ENCODE measurements at regions not wholly inside any gene's neighbourhood (a gene's known extent, or its start where the extent isn't known, plus 50 kb on each side); places are given as distances from the start of the nearest gene placed in this dataset.

DNA sequence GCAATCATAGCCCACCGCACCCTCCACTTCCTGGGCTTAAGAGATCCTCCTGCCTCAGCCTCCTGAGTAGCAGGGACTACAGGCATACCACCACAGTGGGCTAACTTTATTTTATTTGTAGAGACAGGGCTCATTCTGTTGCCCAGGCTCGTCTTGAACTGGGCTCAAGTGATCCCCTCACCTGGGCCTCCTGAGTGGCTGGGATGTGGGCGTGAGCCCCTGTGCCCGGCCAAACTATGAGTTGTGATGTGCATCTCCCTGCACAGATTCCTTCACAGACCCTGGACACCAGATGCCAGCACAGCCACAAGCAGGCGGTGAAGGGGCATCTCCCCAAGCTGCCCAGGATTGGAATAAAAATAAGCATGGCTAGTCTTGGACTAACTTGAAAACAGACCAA, 244.9 kb upstream of the IRX1 start:
- Histone ChIP-seq H2AFZ (ENCODE audit: low read depth, low read length, poor library complexity, severe bottlenecking) (no peak overlapping the region), H3K79me2 (ENCODE audit: insufficient read depth, low read length) (no peaks in the 10 kb centered on the region), H3K27ac (ENCODE audit: low read depth, low read length) (no peak overlapping the region), H3K9ac (ENCODE audit: low read length) (no peak overlapping the region), H3K27me3 (ENCODE audit: insufficient read depth, low read length) (no peaks in the 10 kb centered on the region), H4K20me1 (ENCODE audit: insufficient read depth) (no peaks in the 10 kb centered on the region), H3K4me3 (replicated peaks in 1 of 2; ENCODE audit: low read depth in 1 of 2, low read length in 2 of 2) (no peak overlapping the region), H3K4me1 (ENCODE audit: control insufficient read depth in 1 of 2, insufficient read depth in 2 of 2, low read length in 2 of 2) (no peaks in the 10 kb centered on the region), H3K36me3 (ENCODE audit: control insufficient read depth in 1 of 2, insufficient read depth in 2 of 2, low read length in 2 of 2) (no peaks in the 10 kb centered on the region), H3K4me2 (ENCODE audit: low read length) (no peak overlapping the region), H3K9me2 (ENCODE audit: insufficient read depth) (no peaks in the 10 kb centered on the region), H3K9me3 (ENCODE audit: control insufficient read depth in 1 of 2, insufficient read depth in 1 of 2, low read depth in 1 of 2, low read length in 2 of 2) (peaks cover 6 to 24% of the 10 kb centered on the region in 2 experiments; a peak in 2 of 4 replicates)
- POLR2A ChIA-PET = no interaction called here
- intact Hi-C loops (cut with micrococcal nuclease) = no loop called here
- RAD21 ChIA-PET (ENCODE audit: low non-redundant PET in 1 of 2, low total read pairs in 2 of 2, uncharacterized antibody in 2 of 2, unreplicated experiment in 2 of 2) = no interaction called here
- CTCF ChIA-PET = no interaction called here
- DNase-seq (ENCODE audit: low read depth, low spot score) (no peak), ATAC-seq (no peak)
- no TSS peak for BruUV-seq (replicated peaks)
- TF ChIP-seq, protein P1, sequence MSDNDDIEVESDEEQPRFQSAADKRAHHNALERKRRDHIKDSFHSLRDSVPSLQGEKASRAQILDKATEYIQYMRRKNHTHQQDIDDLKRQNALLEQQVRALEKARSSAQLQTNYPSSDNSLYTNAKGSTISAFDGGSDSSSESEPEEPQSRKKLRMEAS (IDR thresholded peaks at IDR 0.05) = no peak
- TF ChIP-seq SIN3A (IDR thresholded peaks at IDR 0.05; ENCODE audit: low read depth) (no peak), EGR1 (IDR thresholded peaks at IDR 0.05; ENCODE audit: low read depth) (no peak), SP1 (IDR thresholded peaks at IDR 0.05; ENCODE audit: low read depth) (no peak), FOSL1 (IDR thresholded peaks at IDR 0.05; ENCODE audit: low read depth) (no peak), RAD21 (IDR thresholded peaks at IDR 0.05; ENCODE audit: low read depth) (no peak), ZBTB33 (IDR thresholded peaks at IDR 0.05; ENCODE audit: extremely low read depth, insufficient replicate concordance, low read length) (no peak), REST (IDR thresholded peaks at IDR 0.05; ENCODE audit: low read depth) (no peak), ZNF274 (IDR thresholded peaks at IDR 0.05; ENCODE audit: low read depth, low read length) (no peak), EZH2phosphoT487 (IDR thresholded peaks at IDR 0.05; ENCODE audit: borderline replicate concordance) (no peak), ELF1 (IDR thresholded peaks at IDR 0.05; ENCODE audit: borderline replicate concordance, low read depth) (no peak), CBX3 (IDR thresholded peaks at IDR 0.05; ENCODE audit: low read depth) (no peak), ZFX (IDR thresholded peaks at IDR 0.05) (no peak), CEBPB (IDR thresholded peaks at IDR 0.05; ENCODE audit: low read depth) (no peak), JUND (IDR thresholded peaks at IDR 0.05) (no peak), CTCF (IDR thresholded peaks at IDR 0.05 in 2 of 3, conservative IDR thresholded peaks at IDR 0.05 in 1 of 3; ENCODE audit: borderline replicate concordance in 1 of 3, insufficient read depth in 1 of 3, low read depth in 2 of 3, low read length in 2 of 3) (no peak), TCF7L2 (IDR thresholded peaks at IDR 0.05; ENCODE audit: borderline replicate concordance, extremely low read depth, insufficient read depth, insufficient read length) (no peak), POLR2AphosphoS5 (IDR thresholded peaks at IDR 0.05; ENCODE audit: low read depth, low read length) (no peak)
